IMR-90 (cell line): ENCODE measurements at regions not wholly inside any gene's neighbourhood (a gene's known extent, or its start where the extent isn't known, plus 50 kb on each side); places are given as distances from the start of the nearest gene placed in this dataset.

Source experiments
- ATAC-seq: fragments of 200-7000 bp; cut with Tn5 transposase; 2 replicates; pipeline ENCODE4 v1.9.1; 2020; ENCODE audit warnings: low read depth, mild to moderate bottlenecking, moderate library complexity
- BruUV-seq: library from RNA; stranded (reverse); fragments of 400-500 nt; replicated peaks from 2 replicates; lab custom pipeline; 2021; lab: Mats Ljungman, UMichigan
- CTCF ChIA-PET: fragments of 300-600 bp; formaldehyde crosslinking; extraction: SDS; loops from one replicate; lab custom pipeline; 2021; ENCODE audit warnings: antibody characterized with exemption; lab: Yijun Ruan, JAX
- POLR2A ChIA-PET: fragments of 300-600 bp; sonication (Branson Sonifier 250); formaldehyde crosslinking; loops from one replicate; lab custom pipeline; 2022; ENCODE audit warnings: antibody characterized with exemption; ENCODE audit not compliant: unreplicated experiment; lab: Charles Lee
- DNase-seq: peaks from one replicate; pipeline ENCODE4 v3.0.0; 2013
- H2AFZ ChIP-seq: replicated peaks from 2 replicates; pipeline ENCODE3; 2013; ENCODE audit warnings: low read length, mild to moderate bottlenecking; ENCODE audit not compliant: poor library complexity
- H2AK5ac ChIP-seq: 2 replicates; pipeline ENCODE4 v1.6.1; 2013; ENCODE audit warnings: low read depth, low read length, inconsistent platforms
- H2AK9ac ChIP-seq: replicated peaks from 2 replicates; pipeline ENCODE3; 2013; ENCODE audit warnings: mild to moderate bottlenecking, low read depth, low read length, moderate library complexity; ENCODE audit not compliant: poor library complexity
- H2BK120ac ChIP-seq: 2 replicates; pipeline ENCODE4 v1.6.1; 2013; ENCODE audit warnings: low read depth, low read length, inconsistent platforms
- H2BK15ac ChIP-seq: 3 replicates; pipeline ENCODE4 v1.6.1; 2013; ENCODE audit warnings: low read depth, low read length, inconsistent platforms
- H2BK20ac ChIP-seq: 2 replicates; pipeline ENCODE4 v1.6.1; 2013; ENCODE audit warnings: low read depth, mild to moderate bottlenecking, inconsistent platforms, low read length, moderate library complexity
- H2BK5ac ChIP-seq: 2 replicates; pipeline ENCODE4 v1.6.1; 2013; ENCODE audit warnings: mild to moderate bottlenecking, low read depth, low read length, inconsistent platforms; ENCODE audit not compliant: poor library complexity, severe bottlenecking
- H3K14ac ChIP-seq: replicated peaks from 2 replicates; pipeline ENCODE4 v1.6.1; 2013; ENCODE audit warnings: low read depth, low read length, inconsistent platforms
- H3K18ac ChIP-seq: 2 replicates; pipeline ENCODE4 v1.6.1; 2013; ENCODE audit warnings: low read depth, low read length, control low read depth
- H3K23ac ChIP-seq: 2 replicates; pipeline ENCODE4 v1.6.1; 2013; ENCODE audit warnings: low read depth, low read length, inconsistent platforms
- H3K27ac ChIP-seq: 2 replicates; pipeline ENCODE4 v1.5.1; 2013; ENCODE audit warnings: mild to moderate bottlenecking, control low read depth, low read length; ENCODE audit not compliant: insufficient read depth
- H3K27me3 ChIP-seq: 2 replicates; pipeline ENCODE4 v1.6.1; 2013; ENCODE audit warnings: low read length; ENCODE audit not compliant: control insufficient read depth, insufficient read depth
- H3K36me3 ChIP-seq: 2 replicates; pipeline ENCODE4 v1.6.1; 2013; ENCODE audit warnings: low read length, mixed read lengths; ENCODE audit not compliant: control insufficient read depth, insufficient read depth
- H3K4ac ChIP-seq: 2 replicates; pipeline ENCODE4 v1.6.1; 2013; ENCODE audit warnings: low read depth, low read length, inconsistent platforms
- H3K4me1 ChIP-seq: 2 replicates; pipeline ENCODE4 v1.6.1; 2013; ENCODE audit warnings: low read length, mixed read lengths; ENCODE audit not compliant: control insufficient read depth, insufficient read depth
- H3K4me2 ChIP-seq: 2 replicates; pipeline ENCODE4 v1.6.1; 2013; ENCODE audit warnings: low read depth, mild to moderate bottlenecking, control low read depth, low read length, moderate library complexity
- H3K4me3 ChIP-seq: 2 replicates; pipeline ENCODE4 v1.5.1; 2013; ENCODE audit warnings: low read depth, mild to moderate bottlenecking, control low read depth, low read length, moderate library complexity; ENCODE audit not compliant: insufficient read depth
- H3K56ac ChIP-seq: 2 replicates; pipeline ENCODE4 v1.6.1; 2013; ENCODE audit warnings: low read length, inconsistent platforms; ENCODE audit not compliant: insufficient read depth; ENCODE audit errors: extremely low read depth
- H3K79me1 ChIP-seq, 2 experiments: 2 replicates each; pipeline ENCODE4 v1.6.1; 2013; ENCODE audit warnings: low read length in 2 of 2, inconsistent platforms in 1 of 2, low read depth in 1 of 2
- H3K9ac ChIP-seq: 2 replicates; pipeline ENCODE4 v1.6.1; 2013; ENCODE audit warnings: low read depth, low read length, control low read depth
- H3K9me1 ChIP-seq: 2 replicates; pipeline ENCODE4 v1.6.1; 2013; ENCODE audit warnings: low read length, inconsistent platforms; ENCODE audit not compliant: insufficient read depth
- H3K9me3 ChIP-seq: 2 replicates; pipeline ENCODE4 v1.6.1; 2013; ENCODE audit warnings: low read length; ENCODE audit not compliant: control insufficient read depth, insufficient read depth
- H4K20me1 ChIP-seq: 2 replicates; pipeline ENCODE4 v1.6.1; 2013; ENCODE audit warnings: low read length, inconsistent platforms; ENCODE audit not compliant: insufficient read depth
- H4K5ac ChIP-seq: 2 replicates; pipeline ENCODE4 v1.6.1; 2013; ENCODE audit warnings: mild to moderate bottlenecking, low read depth, low read length, control low read depth
- H4K8ac ChIP-seq, 2 experiments: 2 replicates each; pipeline ENCODE4 v1.6.1; 2013; ENCODE audit warnings: low read depth in 2 of 2, low read length in 2 of 2, control low read depth in 1 of 2, inconsistent platforms in 1 of 2
- H4K91ac ChIP-seq: 2 replicates; pipeline ENCODE4 v1.6.1; 2013; ENCODE audit warnings: low read depth, low read length, inconsistent platforms; ENCODE audit not compliant: insufficient read depth
- CEBPB ChIP-seq: IDR thresholded peaks from 2 replicates; pipeline ENCODE4 v1.6.1; 2012; ENCODE audit warnings: low read depth, low read length, improper control_type of control experiment
- CHD1 ChIP-seq: IDR thresholded peaks from 2 replicates; pipeline ENCODE4 v1.6.1; 2012; ENCODE audit warnings: low read depth, low read length, improper control_type of control experiment
- FOS ChIP-seq: fragments of 150-350 bp; IDR thresholded peaks from 2 replicates; pipeline ENCODE4 v1.6.1; 2016; ENCODE audit warnings: low read depth, low read length
- MAFK ChIP-seq: IDR thresholded peaks from 2 replicates; pipeline ENCODE4 v1.6.1; 2012; ENCODE audit warnings: low read depth, low read length, improper control_type of control experiment
- MXI1 ChIP-seq: IDR thresholded peaks from 2 replicates; pipeline ENCODE4 v1.6.1; 2012; ENCODE audit warnings: low read depth, mild to moderate bottlenecking, low read length, moderate library complexity, borderline replicate concordance
- NFE2L2 ChIP-seq: fragments of 150-350 bp; IDR thresholded peaks from 2 replicates; pipeline ENCODE4 v1.6.1; 2016; ENCODE audit warnings: low read depth, mild to moderate bottlenecking, low read length
- POLR2A ChIP-seq: IDR thresholded peaks from 2 replicates; pipeline ENCODE4 v1.6.1; 2012; ENCODE audit warnings: mild to moderate bottlenecking, low read depth, low read length
- RAD21 ChIP-seq: IDR thresholded peaks from 2 replicates; pipeline ENCODE4 v1.6.1; 2012; ENCODE audit warnings: low read length, improper control_type of control experiment
- RCOR1 ChIP-seq: IDR thresholded peaks from 2 replicates; pipeline ENCODE4 v1.6.1; 2012; ENCODE audit warnings: mild to moderate bottlenecking, low read length, improper control_type of control experiment; ENCODE audit not compliant: insufficient replicate concordance
- RFX5 ChIP-seq: IDR thresholded peaks from 2 replicates; pipeline ENCODE4 v1.8.0; 2012; ENCODE audit warnings: low read depth, mild to moderate bottlenecking, low read length, moderate library complexity
- SMC3 ChIP-seq: fragments of 150-350 bp; IDR thresholded peaks from 2 replicates; pipeline ENCODE4 v1.6.1; 2016; ENCODE audit warnings: low read depth, mild to moderate bottlenecking, antibody characterized with exemption, low read length, moderate library complexity
- WGBS, 2 experiments: methylation state at CpG; one replicate each; pipeline versions ENCODE4 v1.1.5 to v1.1.7; 2013; ENCODE audit warnings: missing lambda C conversion rate in 2 of 2; ENCODE audit not compliant: insufficient read length in 1 of 2; ENCODE audit errors: extremely low coverage in 2 of 2; 5-methylcytosine and 5-hydroxymethylcytosine counted together
- dilution Hi-C: fragments of 300-500 bp; cut with HindIII; formaldehyde crosslinking; loops from one replicate; pipeline ENCODE4 v1.14.3; 2018; ENCODE audit warnings: low sequenced_read_pairs; ENCODE audit not compliant: unreplicated experiment
- in situ Hi-C: fragments of 300-500 bp; cut with MboI; formaldehyde crosslinking; loops from 3 replicates; pipeline ENCODE4 v1.14.3; 2019; ENCODE audit warnings: low sequenced_read_pairs, inconsistent platforms, mixed read lengths
- intact Hi-C: fragments of 100-400 bp; cut with micrococcal nuclease; formaldehyde crosslinking; loops from 2 replicates; pipeline ENCODE4 v1.10.0; 2022
- TF ChIP-seq, protein P1 (sequence below): conservative IDR thresholded peaks from 2 replicates; pipeline ENCODE4 v1.5.1; 2012; ENCODE audit warnings: mild to moderate bottlenecking, low read depth, low read length, improper control_type of control experiment
- TF ChIP-seq, protein P2 (sequence below): fragments of 150-350 bp; IDR thresholded peaks from 2 replicates; pipeline ENCODE4 v1.6.1; 2017; ENCODE audit warnings: mild to moderate bottlenecking, antibody characterized with exemption, low read length, low read depth

DNA sequence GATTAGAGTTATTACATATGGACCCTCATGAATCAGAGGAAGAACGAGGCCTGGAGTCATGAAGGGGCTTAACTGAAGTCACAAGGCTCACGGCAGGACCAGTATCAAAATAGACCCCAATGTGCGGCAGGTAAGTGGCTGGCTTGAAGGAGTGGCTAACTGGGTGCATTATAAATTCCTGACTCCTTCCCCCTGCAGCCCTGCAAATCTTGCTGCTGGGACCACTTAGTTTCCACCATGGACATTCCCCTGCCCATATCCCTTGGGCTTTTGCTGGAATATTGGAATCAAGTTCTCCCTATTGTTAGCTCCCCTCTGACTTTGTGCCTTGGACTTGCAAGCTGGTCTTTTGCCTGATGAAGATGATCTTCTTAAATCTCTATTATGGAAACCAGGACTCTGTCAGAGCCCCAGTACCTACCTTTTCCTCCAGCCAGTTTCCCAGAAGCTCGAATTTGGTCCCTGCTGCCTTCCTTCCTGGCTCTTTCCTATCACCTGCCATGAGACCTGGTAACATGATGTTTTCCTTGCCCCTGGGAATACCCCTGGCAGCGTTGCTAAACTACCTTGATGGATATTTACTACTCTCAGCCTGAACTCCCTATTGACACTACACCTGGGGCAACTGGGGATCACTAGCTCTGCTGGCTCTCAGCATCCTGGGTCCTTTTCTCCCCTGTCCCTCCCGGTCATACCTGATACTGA, 156.0 kb upstream of the JUN start:
- Histone ChIP-seq H2BK15ac (no peak overlapping the region), H3K9ac (no peak overlapping the region), H3K36me3 (no peaks in the 10 kb centered on the region), H2BK20ac (no peak overlapping the region), H3K9me3 (no peaks in the 10 kb centered on the region), H3K56ac (no peak overlapping the region), H3K27me3 (no peaks in the 10 kb centered on the region; the same call in 1 of the 2 replicates), H3K27ac (no peak overlapping the region), H2BK5ac (no peak overlapping the region), H2AK9ac (no peak overlapping the region), H3K79me1 (no peaks in the 10 kb centered on the region), H4K5ac (no peak overlapping the region), H3K9me1 (no peaks in the 10 kb centered on the region; the same call in 1 of the 2 replicates), H4K8ac (no peak overlapping the region), H4K91ac (no peak overlapping the region), H4K20me1 (no peaks in the 10 kb centered on the region), H3K4me1 (no peaks in the 10 kb centered on the region), H3K4ac (no peak overlapping the region), H3K4me2 (no peak overlapping the region), H3K18ac (no peak overlapping the region), H3K4me3 (no peak overlapping the region), H2BK120ac (no peak overlapping the region), H3K14ac (no peak overlapping the region), H3K23ac (no peak overlapping the region), H2AFZ (no peak overlapping the region), H2AK5ac (no peak overlapping the region)
- intact Hi-C loops, result no loop called here
- dilution Hi-C loops, result no loop called here
- TF ChIP-seq CHD1, result no peak
- no peak for TF ChIP-seq MXI1
- TF ChIP-seq FOS, result no peak
- TF ChIP-seq SMC3, result no peak
- TF ChIP-seq MAFK, result no peak
- TF ChIP-seq CEBPB, result no peak
- no peak for TF ChIP-seq RAD21
- TF ChIP-seq, protein P1, sequence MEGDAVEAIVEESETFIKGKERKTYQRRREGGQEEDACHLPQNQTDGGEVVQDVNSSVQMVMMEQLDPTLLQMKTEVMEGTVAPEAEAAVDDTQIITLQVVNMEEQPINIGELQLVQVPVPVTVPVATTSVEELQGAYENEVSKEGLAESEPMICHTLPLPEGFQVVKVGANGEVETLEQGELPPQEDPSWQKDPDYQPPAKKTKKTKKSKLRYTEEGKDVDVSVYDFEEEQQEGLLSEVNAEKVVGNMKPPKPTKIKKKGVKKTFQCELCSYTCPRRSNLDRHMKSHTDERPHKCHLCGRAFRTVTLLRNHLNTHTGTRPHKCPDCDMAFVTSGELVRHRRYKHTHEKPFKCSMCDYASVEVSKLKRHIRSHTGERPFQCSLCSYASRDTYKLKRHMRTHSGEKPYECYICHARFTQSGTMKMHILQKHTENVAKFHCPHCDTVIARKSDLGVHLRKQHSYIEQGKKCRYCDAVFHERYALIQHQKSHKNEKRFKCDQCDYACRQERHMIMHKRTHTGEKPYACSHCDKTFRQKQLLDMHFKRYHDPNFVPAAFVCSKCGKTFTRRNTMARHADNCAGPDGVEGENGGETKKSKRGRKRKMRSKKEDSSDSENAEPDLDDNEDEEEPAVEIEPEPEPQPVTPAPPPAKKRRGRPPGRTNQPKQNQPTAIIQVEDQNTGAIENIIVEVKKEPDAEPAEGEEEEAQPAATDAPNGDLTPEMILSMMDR, result no peak
- TF ChIP-seq NFE2L2, result no peak
- no peak for TF ChIP-seq RCOR1
- TF ChIP-seq RFX5, result no peak
- TF ChIP-seq POLR2A, result no peak
- TF ChIP-seq, protein P2, sequence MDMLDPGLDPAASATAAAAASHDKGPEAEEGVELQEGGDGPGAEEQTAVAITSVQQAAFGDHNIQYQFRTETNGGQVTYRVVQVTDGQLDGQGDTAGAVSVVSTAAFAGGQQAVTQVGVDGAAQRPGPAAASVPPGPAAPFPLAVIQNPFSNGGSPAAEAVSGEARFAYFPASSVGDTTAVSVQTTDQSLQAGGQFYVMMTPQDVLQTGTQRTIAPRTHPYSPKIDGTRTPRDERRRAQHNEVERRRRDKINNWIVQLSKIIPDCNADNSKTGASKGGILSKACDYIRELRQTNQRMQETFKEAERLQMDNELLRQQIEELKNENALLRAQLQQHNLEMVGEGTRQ, result no peak
- in situ Hi-C loops, result no loop called here
- ChIA-PET POLR2A (no interaction called here), CTCF (no interaction called here)
- WGBS, 2 experiments, result 83% methylated on average over 4 of the region's 6 CpGs; no CpG with 5 or more reads in 1 of the 2 experiments
- no peak for ATAC-seq
- DNase-seq, result no peak
- no TSS peak for BruUV-seq
